ENCODE measurements at regions not wholly inside any gene's neighbourhood (a gene's known extent, or its start where the extent isn't known, plus 50 kb on each side); places are given as distances from the start of the nearest gene placed in this dataset.
A peak's percentile ranks its signal among the peaks of the same experiment; 100 is the strongest.
"Not testable (repeated sequence)": the region's sequence is repeated elsewhere in the genome, so short reads cannot be mapped to it uniquely, and the experiment has no call there.

DNA sequence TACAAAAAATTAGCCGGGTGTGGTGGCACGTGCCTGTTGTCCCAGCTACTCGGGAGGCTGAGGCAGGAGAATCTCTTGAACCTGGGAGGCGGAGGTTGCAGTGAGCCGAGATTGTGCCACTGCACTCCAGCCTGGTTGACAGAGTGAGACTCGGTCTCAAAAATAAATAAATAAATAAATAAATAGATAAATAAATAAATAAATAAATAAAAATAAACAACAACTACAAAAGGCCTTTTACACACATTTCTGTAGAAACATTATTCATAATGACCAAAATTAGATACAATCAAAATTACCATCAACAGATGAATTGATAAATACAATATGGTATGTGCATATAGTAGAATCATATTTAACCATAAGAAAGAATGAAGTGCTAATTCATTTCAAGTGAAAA, 96.7 kb downstream of the LPAR4 start:
- H3K4me1 ChIP-seq (ENCODE audit: control insufficient read depth, insufficient read depth, low read length); H3K27ac ChIP-seq (ENCODE audit: extremely low read depth, low read depth, low read length); CTCF ChIA-PET; H3K36me3 ChIP-seq (ENCODE audit: control insufficient read depth in 2 of 2, insufficient read depth in 1 of 2, low read length in 2 of 2); H3K4me3 ChIP-seq (ENCODE audit: low read depth, low read length); POLR2A ChIA-PET; H3K9me3 ChIP-seq (ENCODE audit: control insufficient read depth, insufficient read depth, low read depth, low read length): not testable (repeated sequence)
- TF ChIP-seq ZNF555 (tag by site-specific recombination; conservative IDR thresholded peaks at IDR 0.05) (peak; percentile 76), ZNF623 (tag by site-specific recombination; IDR thresholded peaks at IDR 0.05) (peak; percentile 36), ZNF510 (tag by site-specific recombination; IDR thresholded peaks at IDR 0.05; ENCODE audit: insufficient replicate concordance) (peak; percentile 53), ZNF121 (tag by site-specific recombination; IDR thresholded peaks at IDR 0.05) (0 out of 2 replicates have a peak, but pooled peaks have one; percentile 11), ZNF140 (tag by site-specific recombination; IDR thresholded peaks at IDR 0.05) (peak; percentile 61; the same call in 1 of the 2 replicates), ZNF426 (tag by site-specific recombination; IDR thresholded peaks at IDR 0.05) (peak; percentile 73), ZBTB8A (tag by site-specific recombination; IDR thresholded peaks at IDR 0.05) (peak; percentile 48; the same call in 1 of the 2 replicates), ZNF560 (tag by site-specific recombination; IDR thresholded peaks at IDR 0.05; ENCODE audit: borderline replicate concordance) (peak; percentile 40; the same call in 1 of the 2 replicates)
- TF ChIP-seq, protein P1, sequence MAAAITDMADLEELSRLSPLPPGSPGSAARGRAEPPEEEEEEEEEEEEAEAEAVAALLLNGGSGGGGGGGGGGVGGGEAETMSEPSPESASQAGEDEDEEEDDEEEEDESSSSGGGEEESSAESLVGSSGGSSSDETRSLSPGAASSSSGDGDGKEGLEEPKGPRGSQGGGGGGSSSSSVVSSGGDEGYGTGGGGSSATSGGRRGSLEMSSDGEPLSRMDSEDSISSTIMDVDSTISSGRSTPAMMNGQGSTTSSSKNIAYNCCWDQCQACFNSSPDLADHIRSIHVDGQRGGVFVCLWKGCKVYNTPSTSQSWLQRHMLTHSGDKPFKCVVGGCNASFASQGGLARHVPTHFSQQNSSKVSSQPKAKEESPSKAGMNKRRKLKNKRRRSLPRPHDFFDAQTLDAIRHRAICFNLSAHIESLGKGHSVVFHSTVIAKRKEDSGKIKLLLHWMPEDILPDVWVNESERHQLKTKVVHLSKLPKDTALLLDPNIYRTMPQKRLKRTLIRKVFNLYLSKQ (tag by site-specific recombination; IDR thresholded peaks at IDR 0.05; ENCODE audit: borderline replicate concordance): peak; percentile 61; the same call in 1 of the 2 replicates
- TF ChIP-seq, protein P2, sequence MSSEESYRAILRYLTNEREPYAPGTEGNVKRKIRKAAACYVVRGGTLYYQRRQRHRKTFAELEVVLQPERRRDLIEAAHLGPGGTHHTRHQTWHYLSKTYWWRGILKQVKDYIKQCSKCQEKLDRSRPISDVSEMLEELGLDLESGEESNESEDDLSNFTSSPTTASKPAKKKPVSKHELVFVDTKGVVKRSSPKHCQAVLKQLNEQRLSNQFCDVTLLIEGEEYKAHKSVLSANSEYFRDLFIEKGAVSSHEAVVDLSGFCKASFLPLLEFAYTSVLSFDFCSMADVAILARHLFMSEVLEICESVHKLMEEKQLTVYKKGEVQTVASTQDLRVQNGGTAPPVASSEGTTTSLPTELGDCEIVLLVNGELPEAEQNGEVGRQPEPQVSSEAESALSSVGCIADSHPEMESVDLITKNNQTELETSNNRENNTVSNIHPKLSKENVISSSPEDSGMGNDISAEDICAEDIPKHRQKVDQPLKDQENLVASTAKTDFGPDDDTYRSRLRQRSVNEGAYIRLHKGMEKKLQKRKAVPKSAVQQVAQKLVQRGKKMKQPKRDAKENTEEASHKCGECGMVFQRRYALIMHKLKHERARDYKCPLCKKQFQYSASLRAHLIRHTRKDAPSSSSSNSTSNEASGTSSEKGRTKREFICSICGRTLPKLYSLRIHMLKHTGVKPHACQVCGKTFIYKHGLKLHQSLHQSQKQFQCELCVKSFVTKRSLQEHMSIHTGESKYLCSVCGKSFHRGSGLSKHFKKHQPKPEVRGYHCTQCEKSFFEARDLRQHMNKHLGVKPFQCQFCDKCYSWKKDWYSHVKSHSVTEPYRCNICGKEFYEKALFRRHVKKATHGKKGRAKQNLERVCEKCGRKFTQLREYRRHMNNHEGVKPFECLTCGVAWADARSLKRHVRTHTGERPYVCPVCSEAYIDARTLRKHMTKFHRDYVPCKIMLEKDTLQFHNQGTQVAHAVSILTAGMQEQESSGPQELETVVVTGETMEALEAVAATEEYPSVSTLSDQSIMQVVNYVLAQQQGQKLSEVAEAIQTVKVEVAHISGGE (tag by site-specific recombination; conservative IDR thresholded peaks at IDR 0.05; ENCODE audit: low read depth): peak; percentile 69
- TF ChIP-seq, protein P3, sequence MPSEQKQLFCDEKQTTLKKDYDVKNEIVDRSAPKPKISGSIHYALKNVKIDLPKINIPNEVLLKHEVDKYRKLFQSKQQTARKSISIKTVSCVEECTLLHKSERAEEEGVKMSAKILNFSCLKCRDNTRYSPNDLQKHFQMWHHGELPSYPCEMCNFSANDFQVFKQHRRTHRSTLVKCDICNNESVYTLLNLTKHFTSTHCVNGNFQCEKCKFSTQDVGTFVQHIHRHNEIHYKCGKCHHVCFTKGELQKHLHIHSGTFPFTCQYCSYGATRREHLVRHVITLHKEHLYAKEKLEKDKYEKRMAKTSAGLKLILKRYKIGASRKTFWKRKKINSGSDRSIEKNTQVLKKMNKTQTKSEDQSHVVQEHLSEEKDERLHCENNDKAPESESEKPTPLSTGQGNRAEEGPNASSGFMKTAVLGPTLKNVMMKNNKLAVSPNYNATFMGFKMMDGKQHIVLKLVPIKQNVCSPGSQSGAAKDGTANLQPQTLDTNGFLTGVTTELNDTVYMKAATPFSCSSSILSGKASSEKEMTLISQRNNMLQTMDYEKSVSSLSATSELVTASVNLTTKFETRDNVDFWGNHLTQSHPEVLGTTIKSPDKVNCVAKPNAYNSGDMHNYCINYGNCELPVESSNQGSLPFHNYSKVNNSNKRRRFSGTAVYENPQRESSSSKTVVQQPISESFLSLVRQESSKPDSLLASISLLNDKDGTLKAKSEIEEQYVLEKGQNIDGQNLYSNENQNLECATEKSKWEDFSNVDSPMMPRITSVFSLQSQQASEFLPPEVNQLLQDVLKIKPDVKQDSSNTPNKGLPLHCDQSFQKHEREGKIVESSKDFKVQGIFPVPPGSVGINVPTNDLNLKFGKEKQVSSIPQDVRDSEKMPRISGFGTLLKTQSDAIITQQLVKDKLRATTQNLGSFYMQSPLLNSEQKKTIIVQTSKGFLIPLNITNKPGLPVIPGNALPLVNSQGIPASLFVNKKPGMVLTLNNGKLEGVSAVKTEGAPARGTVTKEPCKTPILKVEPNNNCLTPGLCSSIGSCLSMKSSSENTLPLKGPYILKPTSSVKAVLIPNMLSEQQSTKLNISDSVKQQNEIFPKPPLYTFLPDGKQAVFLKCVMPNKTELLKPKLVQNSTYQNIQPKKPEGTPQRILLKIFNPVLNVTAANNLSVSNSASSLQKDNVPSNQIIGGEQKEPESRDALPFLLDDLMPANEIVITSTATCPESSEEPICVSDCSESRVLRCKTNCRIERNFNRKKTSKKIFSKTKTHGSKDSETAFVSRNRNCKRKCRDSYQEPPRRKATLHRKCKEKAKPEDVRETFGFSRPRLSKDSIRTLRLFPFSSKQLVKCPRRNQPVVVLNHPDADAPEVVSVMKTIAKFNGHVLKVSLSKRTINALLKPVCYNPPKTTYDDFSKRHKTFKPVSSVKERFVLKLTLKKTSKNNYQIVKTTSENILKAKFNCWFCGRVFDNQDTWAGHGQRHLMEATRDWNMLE (tag by site-specific recombination; conservative IDR thresholded peaks at IDR 0.05; ENCODE audit: low read depth): peak; percentile 61; the same call in 1 of the 2 replicates
- TF ChIP-seq, protein P4, sequence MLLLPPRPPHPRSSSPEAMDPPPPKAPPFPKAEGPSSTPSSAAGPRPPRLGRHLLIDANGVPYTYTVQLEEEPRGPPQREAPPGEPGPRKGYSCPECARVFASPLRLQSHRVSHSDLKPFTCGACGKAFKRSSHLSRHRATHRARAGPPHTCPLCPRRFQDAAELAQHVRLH (tag by site-specific recombination; IDR thresholded peaks at IDR 0.05): 0 out of 2 replicates have a peak, but pooled peaks have one; percentile 40

DNA sequence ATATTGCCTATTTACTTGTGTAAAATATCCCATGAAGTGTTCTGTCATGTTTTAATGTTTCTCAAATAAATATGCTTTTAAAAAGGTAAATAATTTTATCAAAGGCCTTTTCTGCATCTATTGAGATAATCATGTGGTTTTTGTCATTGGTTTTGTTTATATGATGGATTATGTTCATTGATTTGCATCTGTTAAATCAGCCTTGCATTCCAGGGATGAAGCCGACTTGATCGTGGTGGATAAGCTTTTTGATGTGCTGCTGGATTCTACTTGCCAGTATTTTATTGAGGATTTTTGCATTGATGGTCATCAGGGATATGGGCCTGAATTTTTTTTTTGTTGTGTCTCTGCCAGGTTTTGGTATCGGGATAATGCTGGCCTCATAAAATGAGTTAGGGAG, 63.9 kb upstream of the P2RY10 start:
- H3K27ac ChIP-seq (ENCODE audit: extremely low read depth, low read depth, low read length); H3K36me3 ChIP-seq (ENCODE audit: control insufficient read depth in 2 of 2, insufficient read depth in 1 of 2, low read length in 2 of 2); H3K4me1 ChIP-seq (ENCODE audit: control insufficient read depth, insufficient read depth, low read length); H3K4me3 ChIP-seq (ENCODE audit: low read depth, low read length); CTCF ChIA-PET; H3K9me3 ChIP-seq (ENCODE audit: control insufficient read depth, insufficient read depth, low read depth, low read length); POLR2A ChIA-PET: not testable (repeated sequence)
